ENCODE measurements at regions not wholly inside any gene's neighbourhood (a gene's known extent, or its start where the extent isn't known, plus 50 kb on each side); places are given as distances from the start of the nearest gene placed in this dataset.

- TF ChIP-seq MITF (IDR thresholded peaks at IDR 0.05) (no peak), HNRNPH1 (optimal IDR thresholded peaks at IDR 0.05; ENCODE audit: low read depth, low read length) (no peak), ARID4B (CRISPR knock-in tag; IDR thresholded peaks at IDR 0.05) (no peak), MGA (IDR thresholded peaks at IDR 0.05) (no peak), MCM3 (IDR thresholded peaks at IDR 0.05) (no peak), ZNF449 (CRISPR knock-in tag; IDR thresholded peaks at IDR 0.05) (no peak), HINFP (tag; conservative IDR thresholded peaks at IDR 0.05; ENCODE audit: low read depth) (no peak)
Observed at GRCh38 chr6:115706981-115707380, 353.7 kb downstream of the FRK start (continued).

All from K562 (cell line).